Activated naive CD8-positive, alpha-beta T cell treated with anti-CD3 and anti-CD28 coated beads, Interleukin-2, amount 50 U/mL, for 16 hours (primary cell): ENCODE measurements at regions not wholly inside any gene's neighbourhood (a gene's known extent, or its start where the extent isn't known, plus 50 kb on each side); places are given as distances from the start of the nearest gene placed in this dataset.

ENCODE experiments used
- DNase-seq: peaks from one replicate; pipeline ENCODE4 v3.0.0-alpha.2; 2020; ENCODE audit warnings: low read depth, low spot score

- no peak for DNase-seq
Measured at GRCh38 chr9:17894501-17895160, 315.8 kb downstream of the SH3GL2 start.

- DNase-seq: no peak
Measured at GRCh38 chr9:17900606-17901005, 321.7 kb downstream of the SH3GL2 start.

GRCh38 chr9:17905366-17905765, 326.5 kb downstream of the SH3GL2 start:
- no peak for DNase-seq

GRCh38 chr9:17905781-17906175, 326.9 kb downstream of the SH3GL2 start:
- DNase-seq: no peak

- DNase-seq: no peak
Measured at GRCh38 chr9:17906176-17906840, 327.4 kb downstream of the SH3GL2 start.

- DNase-seq: no peak
Measured at GRCh38 chr9:17906841-17907778, 328.2 kb downstream of the SH3GL2 start.

- no peak for DNase-seq
Measured at GRCh38 chr9:17907779-17908508, 329.1 kb downstream of the SH3GL2 start.

GRCh38 chr9:17926246-17926645, 347.4 kb downstream of the SH3GL2 start:
- DNase-seq: no peak

GRCh38 chr9:17927616-17928015, 348.8 kb downstream of the SH3GL2 start:
- no peak for DNase-seq

GRCh38 chr9:17928228-17928627, 349.4 kb downstream of the SH3GL2 start:
- DNase-seq: no peak

GRCh38 chr9:17928768-17929167, 349.9 kb downstream of the SH3GL2 start:
- no peak for DNase-seq

- DNase-seq: no peak
Measured at GRCh38 chr9:17929506-17929905, 350.6 kb downstream of the SH3GL2 start.

GRCh38 chr9:17930071-17930470, 351.2 kb downstream of the SH3GL2 start:
- DNase-seq: no peak

GRCh38 chr9:17936365-17936764, 357.5 kb downstream of the SH3GL2 start:
- no peak for DNase-seq

GRCh38 chr9:17938035-17938655, 359.3 kb downstream of the SH3GL2 start:
- no peak for DNase-seq

GRCh38 chr9:17942498-17942897, 363.6 kb downstream of the SH3GL2 start:
- no peak for DNase-seq

- DNase-seq: no peak
Measured at GRCh38 chr9:17955409-17955808, 376.5 kb downstream of the SH3GL2 start.

GRCh38 chr9:17958363-17958762, 379.5 kb downstream of the SH3GL2 start:
- no peak for DNase-seq

GRCh38 chr9:17962747-17963146, 383.9 kb downstream of the SH3GL2 start:
- DNase-seq: no peak

GRCh38 chr9:17963498-17963897, 384.6 kb downstream of the SH3GL2 start:
- DNase-seq: no peak

GRCh38 chr9:17967731-17968130, 388.9 kb downstream of the SH3GL2 start:
- DNase-seq: no peak
